KOPT-K1 (cell line): ENCODE measurements at regions not wholly inside any gene's neighbourhood (a gene's known extent, or its start where the extent isn't known, plus 50 kb on each side); places are given as distances from the start of the nearest gene placed in this dataset.
A peak's percentile ranks its signal among the peaks of the same experiment; 100 is the strongest.

ENCODE experiments used
- H3K27ac ChIP-seq: fragments of 200-600 bp; sonication (generic); 2 replicates; pipeline ENCODE4 v1.5.1; 2016; ENCODE audit warnings: antibody characterized with exemption, mild to moderate bottlenecking, low read depth, low read length; ENCODE audit not compliant: poor library complexity, severe bottlenecking
- H3K36me3 ChIP-seq: fragments of 200-600 bp; sonication (generic); 2 replicates; pipeline ENCODE4 v1.5.1; 2017; ENCODE audit warnings: antibody characterized with exemption, mild to moderate bottlenecking, low read length, moderate library complexity; ENCODE audit not compliant: insufficient read depth
- H3K9me3 ChIP-seq: fragments of 200-600 bp; sonication (generic); 2 replicates; pipeline ENCODE4 v1.5.1; 2017; ENCODE audit warnings: antibody characterized with exemption, low read length, mild to moderate bottlenecking; ENCODE audit not compliant: insufficient read depth, poor library complexity, severe bottlenecking

GRCh38 chr12:127063339-127064072 lies 1203.5 kb upstream of the TMEM132C start:
- H3K27ac ChIP-seq = no peak overlapping the region

DNA sequence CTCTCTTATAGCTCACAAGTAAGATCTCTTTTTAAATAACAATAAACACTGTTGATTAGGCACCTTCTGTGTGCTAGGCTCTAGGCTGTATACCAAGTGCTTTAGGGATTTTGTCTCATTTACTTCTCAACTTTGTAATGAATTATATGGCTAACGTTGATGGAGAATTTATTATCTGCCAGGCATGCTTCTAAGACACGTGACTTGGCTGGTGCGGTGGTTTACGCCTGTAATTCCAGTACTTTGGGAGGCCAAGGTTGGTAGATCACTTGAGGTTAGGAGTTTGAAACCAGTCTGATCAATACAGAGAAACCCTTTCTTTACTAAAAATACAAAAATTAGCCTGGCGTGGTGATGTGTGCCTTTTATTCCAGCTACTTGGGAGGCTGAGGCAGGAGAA lies 1202.8 kb upstream of the TMEM132C start:
- H3K36me3 ChIP-seq = no peaks in the 10 kb centered on the region
- no peak overlapping the region for H3K27ac ChIP-seq
- no peaks in the 10 kb centered on the region for H3K9me3 ChIP-seq

More at GRCh38 chr12:127063339-127064072, 1203.5 kb upstream of the TMEM132C start:
- Histone ChIP-seq H3K36me3 (no peaks in the 10 kb centered on the region), H3K9me3 (no peaks in the 10 kb centered on the region)

GRCh38 chr12:127065595-127065994 lies 1201.4 kb upstream of the TMEM132C start:
- no peaks in the 10 kb centered on the region for H3K36me3 ChIP-seq
- no peaks in the 10 kb centered on the region for H3K9me3 ChIP-seq
- no peak overlapping the region for H3K27ac ChIP-seq

- no peaks in the 10 kb centered on the region for H3K36me3 ChIP-seq
- no peak overlapping the region for H3K27ac ChIP-seq
- no peaks in the 10 kb centered on the region for H3K9me3 ChIP-seq
Observed at GRCh38 chr12:127070515-127071157, 1196.3 kb upstream of the TMEM132C start.

DNA sequence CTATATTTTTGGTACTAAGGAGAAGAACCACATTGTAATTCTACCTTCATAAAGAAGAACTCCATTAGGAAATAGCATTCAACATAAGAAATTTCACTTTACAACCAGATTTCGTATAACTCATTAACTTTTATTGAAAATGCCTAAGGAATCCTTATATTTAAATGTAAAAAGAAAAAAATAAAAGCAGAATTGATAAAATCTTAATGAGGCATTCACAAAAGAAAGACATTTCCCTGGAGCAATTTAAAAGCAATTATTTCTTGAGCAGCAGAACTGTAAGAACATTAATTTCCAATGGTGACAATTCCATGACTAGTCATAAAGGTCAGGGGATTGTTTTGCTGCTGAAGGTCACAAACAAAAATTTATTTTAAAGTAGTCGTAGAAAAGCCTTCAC lies 1192.8 kb upstream of the TMEM132C start:
- Histone ChIP-seq H3K9me3 (no peaks in the 10 kb centered on the region), H3K36me3 (no peaks in the 10 kb centered on the region), H3K27ac (no peak overlapping the region)

DNA sequence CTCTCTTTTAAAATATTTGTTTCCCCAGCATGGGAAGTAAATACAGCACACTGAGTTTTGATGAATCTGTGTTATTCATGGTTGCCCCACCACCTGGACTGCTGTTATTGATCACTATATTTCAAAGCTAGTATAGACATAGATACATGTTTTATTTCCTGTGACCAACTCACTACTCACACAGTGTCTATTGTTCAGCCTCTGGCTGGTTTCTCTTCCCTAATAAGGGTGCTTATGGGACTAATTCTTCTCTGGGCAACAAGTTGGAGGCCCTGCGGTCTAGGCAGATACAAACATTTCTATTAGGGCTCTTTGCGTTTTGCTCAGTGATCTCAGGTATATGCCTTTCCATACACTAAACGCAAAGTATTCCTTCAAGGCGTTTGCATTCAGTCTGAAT lies 1191.0 kb upstream of the TMEM132C start:
- no peaks in the 10 kb centered on the region for H3K36me3 ChIP-seq
- H3K27ac ChIP-seq = no peak overlapping the region
- H3K9me3 ChIP-seq = no peaks in the 10 kb centered on the region

GRCh38 chr12:127077262-127078045 lies 1189.5 kb upstream of the TMEM132C start:
- Histone ChIP-seq H3K9me3 (peaks cover 4% of the 10 kb centered on the region), H3K36me3 (no peaks in the 10 kb centered on the region), H3K27ac (no peak overlapping the region)

- no peaks in the 10 kb centered on the region for H3K36me3 ChIP-seq
- no peak overlapping the region for H3K27ac ChIP-seq
- peaks cover 4% of the 10 kb centered on the region for H3K9me3 ChIP-seq
Observed at GRCh38 chr12:127078577-127079350, 1188.2 kb upstream of the TMEM132C start.

DNA sequence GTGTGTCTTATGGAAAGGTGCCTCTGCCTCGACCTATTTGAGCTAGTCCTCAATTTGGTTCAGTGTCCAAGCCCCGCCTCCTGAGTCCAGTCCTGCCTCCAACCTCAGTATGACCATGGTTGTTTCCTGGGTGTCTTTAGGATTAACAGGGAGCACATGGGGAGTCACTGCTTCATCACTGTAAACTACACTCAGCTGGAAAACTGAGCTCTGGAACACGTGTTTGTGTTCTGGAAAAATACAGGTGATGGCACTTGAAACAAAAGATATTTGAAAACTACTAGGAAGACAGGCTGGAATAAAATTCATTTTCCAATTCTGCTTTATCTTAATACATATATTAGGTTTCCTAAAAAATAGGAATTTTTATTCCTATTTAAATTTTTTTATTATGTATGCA lies 1187.3 kb upstream of the TMEM132C start:
- Histone ChIP-seq H3K27ac (no peak overlapping the region), H3K36me3 (no peaks in the 10 kb centered on the region), H3K9me3 (peaks cover 4% of the 10 kb centered on the region)

DNA sequence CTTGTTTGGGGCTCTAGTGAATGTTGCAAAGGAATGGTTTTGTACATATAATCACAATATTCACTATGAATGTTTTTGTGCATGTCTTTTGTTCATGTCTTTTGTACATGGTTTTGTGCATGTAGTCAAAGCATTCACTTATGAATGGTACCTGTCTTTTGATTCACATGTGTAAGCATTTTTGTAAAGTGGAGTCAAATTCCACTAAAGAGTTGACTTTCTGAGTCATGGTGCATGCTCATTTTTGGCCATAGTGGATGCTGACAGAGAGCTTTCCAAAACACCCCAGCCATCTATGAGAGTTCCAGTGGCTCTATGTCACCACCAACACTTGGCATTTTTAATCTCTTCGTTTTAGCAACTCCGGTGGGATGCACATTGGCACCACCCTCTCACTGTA lies 1185.9 kb upstream of the TMEM132C start:
- Histone ChIP-seq H3K9me3 (peaks cover 4% of the 10 kb centered on the region), H3K36me3 (no peaks in the 10 kb centered on the region), H3K27ac (no peak overlapping the region)

DNA sequence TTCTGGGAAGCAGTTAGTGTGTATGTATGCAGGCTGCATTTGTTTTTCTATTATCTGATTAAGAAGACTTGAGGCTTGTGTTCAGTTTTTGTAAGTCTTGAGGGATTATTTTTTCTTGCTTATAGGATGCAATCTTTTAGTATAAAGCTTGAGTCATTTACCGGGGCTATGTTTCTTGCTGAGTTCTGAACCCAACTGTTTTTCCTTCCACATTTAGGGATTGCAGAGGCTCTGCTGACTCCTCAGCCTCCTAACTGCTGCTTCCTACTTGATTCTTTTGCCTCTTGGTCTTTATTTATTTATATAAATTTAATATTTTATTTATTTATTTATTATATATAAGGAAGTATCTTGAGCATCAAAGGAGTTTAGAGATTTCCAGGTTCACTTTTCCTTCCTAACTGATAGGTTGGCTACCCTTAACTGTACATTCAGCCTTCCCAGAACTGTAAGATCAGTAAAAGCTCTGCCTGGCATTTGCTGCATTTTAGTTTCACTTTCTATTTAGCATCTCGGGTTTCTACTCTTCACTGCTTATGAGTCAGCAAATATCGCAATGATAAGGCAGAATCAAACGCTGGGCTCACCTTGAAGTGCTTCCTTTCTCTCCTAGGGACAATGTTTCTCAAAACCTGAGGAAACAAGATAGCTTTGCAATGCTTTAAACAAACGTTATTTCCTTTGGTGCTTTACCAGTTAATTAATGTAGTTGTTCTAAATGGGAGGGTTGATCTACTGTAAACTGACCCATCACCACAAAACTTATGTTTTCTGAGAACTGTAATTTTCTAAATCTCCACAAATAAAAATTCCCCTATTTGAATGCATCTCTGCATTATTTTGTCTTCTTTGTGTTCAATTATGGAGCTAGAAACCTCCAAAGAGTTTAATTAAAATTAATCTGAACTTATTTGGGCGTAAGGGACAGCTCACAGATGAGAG lies 1183.7 kb upstream of the TMEM132C start:
- peak overlapping the region; percentile 81 for H3K27ac ChIP-seq
- H3K36me3 ChIP-seq = no peaks in the 10 kb centered on the region
- H3K9me3 ChIP-seq = peaks cover 4% of the 10 kb centered on the region

GRCh38 chr12:127101076-127101475 lies 1165.9 kb upstream of the TMEM132C start:
- Histone ChIP-seq H3K9me3 (no peaks in the 10 kb centered on the region), H3K36me3 (no peaks in the 10 kb centered on the region), H3K27ac (no peak overlapping the region)

GRCh38 chr12:127106041-127106440 lies 1160.9 kb upstream of the TMEM132C start:
- Histone ChIP-seq H3K9me3 (no peaks in the 10 kb centered on the region), H3K36me3 (no peaks in the 10 kb centered on the region)

DNA sequence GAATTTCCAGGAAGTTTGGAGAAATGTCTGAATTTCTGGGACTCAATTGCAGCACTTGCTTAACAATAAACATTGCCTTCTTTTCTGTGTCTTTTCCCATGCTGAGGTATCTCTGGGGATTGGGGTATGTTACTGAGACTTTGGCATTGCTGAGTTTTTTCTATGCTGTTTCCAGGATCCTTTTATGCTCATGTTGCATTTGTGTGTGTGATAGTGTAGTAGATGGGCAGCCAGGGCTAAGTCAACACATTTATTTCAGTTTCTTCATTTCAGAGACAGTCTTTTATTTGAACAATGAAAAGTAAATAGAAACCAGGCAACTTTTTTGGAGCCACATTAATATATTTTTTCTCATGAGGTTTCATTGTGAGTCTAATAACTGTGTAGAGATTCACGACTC lies 1160.3 kb upstream of the TMEM132C start:
- no peaks in the 10 kb centered on the region for H3K9me3 ChIP-seq
- H3K36me3 ChIP-seq = no peaks in the 10 kb centered on the region
- H3K27ac ChIP-seq = no peak overlapping the region

More at GRCh38 chr12:127106041-127106440, 1160.9 kb upstream of the TMEM132C start:
- H3K27ac ChIP-seq = no peak overlapping the region
